Central memory CD4-positive, alpha-beta T cell (primary cell): ENCODE measurements at regions not wholly inside any gene's neighbourhood (a gene's known extent, or its start where the extent isn't known, plus 50 kb on each side); places are given as distances from the start of the nearest gene placed in this dataset.

Experiments
- DNase-seq: peaks from one replicate; pipeline ENCODE4 v3.0.0; 2022

- no peak for DNase-seq
These were observed 222.1 kb upstream of the RPL34 start for GRCh38 chr4:108398316-108398715.

GRCh38 chr4:108397850-108398249 is 222.5 kb upstream of the RPL34 start:
- no peak for DNase-seq

- DNase-seq = no peak
These were observed 223.4 kb upstream of the RPL34 start for GRCh38 chr4:108396900-108397497.

GRCh38 chr4:108395786-108396185 is 224.6 kb upstream of the RPL34 start:
- DNase-seq = no peak

GRCh38 chr4:108393890-108394472 is 225.2 kb upstream of the LEF1 start:
- no peak for DNase-seq

GRCh38 chr4:108391701-108392455 is 223.1 kb upstream of the LEF1 start:
- no peak for DNase-seq

- no peak for DNase-seq
These were observed 216.3 kb upstream of the LEF1 start for GRCh38 chr4:108385076-108385475.

DNA sequence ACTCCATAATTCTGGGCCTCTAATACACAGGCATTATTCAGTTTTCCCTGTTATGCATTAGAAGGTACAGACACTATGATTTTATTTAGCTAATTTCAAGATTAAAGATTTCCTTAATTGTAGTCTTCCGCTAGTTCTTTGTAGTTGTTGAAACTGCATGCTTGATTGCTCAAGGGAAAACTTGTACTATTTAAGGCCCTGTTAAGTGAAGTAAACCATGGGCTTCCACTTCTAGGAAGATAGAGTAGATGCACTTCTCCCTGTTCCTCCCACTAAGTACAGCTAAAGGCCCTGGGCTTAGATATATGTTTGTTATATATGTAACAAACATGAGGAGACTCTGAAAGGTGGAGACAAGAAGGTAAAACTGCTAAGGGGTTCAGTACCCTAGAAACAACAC is 215.8 kb upstream of the LEF1 start:
- no peak for DNase-seq

DNA sequence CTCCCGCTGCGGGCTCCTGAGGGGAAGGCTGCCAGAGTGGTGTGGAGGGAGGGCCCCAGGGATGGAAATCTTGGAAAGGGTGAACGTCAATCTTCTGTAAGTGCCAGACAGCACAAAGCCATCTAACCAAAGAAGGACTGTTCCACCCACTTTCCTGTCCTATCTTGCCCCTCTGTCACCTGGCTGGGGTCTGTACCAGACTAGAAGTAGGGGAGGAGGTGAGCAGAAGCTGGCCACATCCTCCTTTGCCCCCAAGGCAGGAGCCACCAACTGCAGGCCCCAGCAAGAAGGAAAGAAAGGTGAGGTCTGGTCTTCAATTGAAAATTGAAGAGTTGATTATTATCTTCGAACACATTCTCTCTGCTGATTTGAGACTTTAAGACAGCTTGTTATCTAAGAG is 214.4 kb upstream of the LEF1 start:
- no peak for DNase-seq

- DNase-seq = no peak
These were observed 214.0 kb upstream of the LEF1 start for GRCh38 chr4:108382751-108383150.

DNA sequence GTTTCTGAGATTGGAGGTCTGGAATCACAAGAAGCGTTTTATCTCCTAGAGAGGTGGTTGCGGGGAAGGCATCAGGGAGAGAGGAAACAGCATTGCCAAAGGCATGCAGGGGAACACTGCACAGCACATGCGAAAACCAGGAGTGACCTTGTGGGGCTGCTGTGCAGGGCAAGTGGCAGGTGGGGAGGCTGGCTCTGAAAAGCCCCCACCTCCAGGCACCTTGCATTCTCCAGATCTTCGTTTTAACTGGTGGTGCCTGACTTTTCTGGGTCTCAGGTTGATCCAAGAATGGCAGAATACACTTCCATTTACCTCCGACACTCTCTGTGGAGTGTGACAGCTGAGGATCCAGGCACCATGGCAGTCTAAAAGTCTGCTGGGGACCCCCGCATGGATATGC is 209.4 kb upstream of the LEF1 start:
- no peak for DNase-seq

GRCh38 chr4:108377021-108377420 is 208.3 kb upstream of the LEF1 start:
- DNase-seq = no peak

DNA sequence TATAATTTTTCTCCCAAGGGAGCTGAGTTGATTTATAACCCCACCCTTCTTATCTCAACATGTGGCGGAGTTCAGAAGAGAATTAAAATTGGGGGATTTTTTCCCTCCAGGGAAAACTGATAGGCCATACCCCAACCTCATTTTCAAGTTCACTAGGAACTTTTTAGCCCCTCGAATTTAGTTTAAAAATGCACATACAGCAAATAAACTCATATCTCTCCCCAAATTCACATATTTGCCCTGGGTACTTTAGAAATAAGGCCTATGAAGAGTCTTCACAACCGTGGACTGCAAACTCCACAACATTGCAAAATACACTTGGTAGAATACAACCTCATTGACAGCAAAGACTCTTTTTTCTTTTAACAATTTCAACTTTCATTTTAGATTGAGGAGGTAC is 206.7 kb upstream of the LEF1 start:
- DNase-seq = no peak

DNA sequence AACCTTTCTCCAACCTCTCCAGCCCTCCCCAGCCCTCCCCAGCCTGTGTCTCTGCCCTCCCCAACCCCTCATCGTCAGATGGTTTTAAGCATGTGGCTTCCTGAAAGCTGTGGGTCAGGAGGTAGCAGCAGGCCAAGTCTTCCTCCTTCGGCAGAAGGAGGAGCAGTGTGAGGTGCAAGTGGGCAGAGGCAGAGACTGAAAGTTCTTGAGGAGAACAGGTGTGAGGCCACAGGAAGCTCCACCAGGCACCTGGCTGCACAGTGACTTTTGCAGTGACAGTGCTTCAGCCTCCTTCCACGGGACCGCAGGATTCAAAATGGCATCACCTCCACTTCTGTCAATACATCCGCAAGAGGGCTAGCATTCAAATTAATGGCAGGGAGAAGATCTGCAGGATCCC is 203.9 kb upstream of the LEF1 start:
- DNase-seq = peak; percentile 35

GRCh38 chr4:108371282-108371681 is 202.6 kb upstream of the LEF1 start:
- DNase-seq = no peak

DNA sequence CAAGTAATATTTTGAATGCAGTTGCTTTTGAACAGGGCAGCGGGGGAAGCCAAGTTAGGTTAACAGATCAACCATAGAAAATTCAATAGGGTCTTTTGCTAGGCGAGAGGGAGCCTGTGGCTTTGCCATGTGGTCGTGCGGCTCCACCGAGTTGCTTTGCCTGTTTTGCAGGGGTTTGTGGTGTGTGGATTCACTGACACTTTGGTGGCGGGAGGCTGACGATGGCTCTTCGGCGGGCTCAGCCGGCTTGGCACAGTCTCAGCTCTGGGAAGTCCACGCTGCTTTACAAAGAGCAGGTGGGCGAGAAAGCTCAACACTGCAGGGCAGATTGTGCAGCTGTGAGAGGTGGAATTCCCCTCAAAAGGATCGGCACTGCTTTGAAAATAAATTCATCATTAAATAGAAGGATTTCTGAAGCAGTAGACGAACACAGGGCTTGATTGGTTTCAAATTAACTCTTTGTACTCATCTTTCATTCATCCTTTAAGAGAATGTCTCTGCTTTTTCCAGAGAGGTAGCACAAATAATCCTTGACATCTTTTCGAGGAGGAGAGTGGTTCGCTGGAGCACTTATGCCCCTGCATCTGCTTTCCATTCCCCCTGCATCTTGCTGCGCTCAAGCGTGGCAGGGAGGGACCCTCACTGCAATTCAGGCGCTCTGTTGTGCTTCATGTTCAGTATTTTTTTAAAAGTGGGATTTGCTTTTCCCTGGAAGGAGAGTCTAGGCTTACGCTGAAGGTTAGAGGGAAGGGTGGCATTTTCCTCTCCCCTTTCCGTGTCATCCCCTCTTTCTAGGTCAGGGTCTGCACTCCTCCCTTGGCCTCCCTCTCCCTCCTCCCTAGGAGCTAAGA is 201.8 kb upstream of the LEF1 start:
- no peak for DNase-seq

DNA sequence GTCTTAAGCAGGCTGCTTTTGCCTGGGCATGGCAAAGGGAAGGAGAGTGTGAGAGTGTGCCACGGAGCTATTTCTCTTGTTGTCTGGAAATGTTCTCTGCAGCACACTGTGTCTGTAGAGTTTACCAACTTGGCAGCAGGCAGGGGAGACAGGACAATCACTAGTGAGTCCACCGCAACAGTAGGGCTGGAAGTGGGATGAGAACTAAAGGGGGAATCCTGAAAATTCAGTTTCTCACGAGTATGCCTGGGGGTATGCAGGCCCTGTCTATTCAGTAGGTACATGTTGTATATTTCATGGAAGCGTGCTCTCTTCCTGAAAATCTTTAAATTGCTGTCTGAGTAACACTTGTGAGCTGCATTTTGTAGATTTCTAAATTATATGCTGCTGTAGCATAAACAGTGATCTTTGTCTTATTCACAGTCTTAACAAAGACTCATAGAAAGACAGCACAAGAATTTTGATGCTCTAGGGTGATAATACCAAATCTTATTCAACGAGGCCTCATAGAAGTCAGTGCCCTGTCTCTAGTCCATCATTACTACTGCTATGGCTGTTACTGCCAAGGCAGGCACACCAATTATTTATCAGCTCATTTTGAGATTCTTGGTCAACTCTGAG is 200.4 kb upstream of the LEF1 start:
- DNase-seq = no peak

GRCh38 chr4:108367751-108368150 is 199.0 kb upstream of the LEF1 start:
- DNase-seq = no peak

- DNase-seq = no peak
These were observed 198.0 kb upstream of the LEF1 start for GRCh38 chr4:108366716-108367115.

GRCh38 chr4:108365551-108365950 is 196.8 kb upstream of the LEF1 start:
- DNase-seq = no peak

DNA sequence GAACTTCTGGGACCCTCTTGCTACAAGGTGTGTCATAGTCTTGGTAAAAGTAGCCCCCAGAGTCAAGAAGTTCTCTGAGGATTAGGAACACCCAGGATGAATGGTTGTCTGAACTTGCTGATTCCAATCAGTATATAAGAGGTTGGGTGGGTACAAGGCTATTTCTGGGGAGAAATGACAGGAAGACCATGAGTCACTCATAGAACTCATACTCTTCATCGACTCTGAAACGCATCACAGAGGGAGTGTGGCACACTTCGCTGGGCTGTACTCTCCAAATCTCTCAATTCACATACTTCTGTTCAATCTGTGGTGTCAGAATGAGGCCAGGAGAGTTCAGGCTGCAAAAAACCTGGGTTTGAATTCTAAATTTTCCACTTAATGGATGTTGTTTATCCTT is 193.2 kb upstream of the LEF1 start:
- DNase-seq = no peak

GRCh38 chr4:108361446-108361820 is 192.7 kb upstream of the LEF1 start:
- no peak for DNase-seq
